ENCODE measurements at regions not wholly inside any gene's neighbourhood (a gene's known extent, or its start where the extent isn't known, plus 50 kb on each side); places are given as distances from the start of the nearest gene placed in this dataset.

GRCh38 chr2:59746291-59746690 lies 807.2 kb downstream of the BCL11A start:
- intact Hi-C loops (cut with DNase I; ENCODE audit: low total_unique reads), result no loop called here
- H3K27ac ChIP-seq, result no peak overlapping the region
- H3K4me3 ChIP-seq, result no peak overlapping the region
- no peak for TF ChIP-seq POLR2AphosphoS5 (IDR thresholded peaks at IDR 0.05)
- no peak for TF ChIP-seq POLR2A (IDR thresholded peaks at IDR 0.05)
- no peaks in the 10 kb centered on the region for H3K4me1 ChIP-seq
- no peaks in the 10 kb centered on the region for H3K36me3 ChIP-seq
- H3K9me3 ChIP-seq, result no peaks in the 10 kb centered on the region
- H3K27me3 ChIP-seq, result no peaks in the 10 kb centered on the region
- DNase-seq (ENCODE audit: low spot score in 2 of 2), result no peak

GRCh38 chr2:59745085-59745484 lies 808.4 kb downstream of the BCL11A start:
- Histone ChIP-seq H3K4me1 (no peaks in the 10 kb centered on the region), H3K9me3 (no peaks in the 10 kb centered on the region), H3K4me3 (no peak overlapping the region), H3K27me3 (no peaks in the 10 kb centered on the region), H3K27ac (no peak overlapping the region), H3K36me3 (no peaks in the 10 kb centered on the region)
- intact Hi-C loops (cut with DNase I; ENCODE audit: low total_unique reads), result no loop called here
- DNase-seq (ENCODE audit: low spot score in 2 of 2), result no peak
- TF ChIP-seq CTCF (IDR thresholded peaks at IDR 0.05) (no peak), POLR2A (IDR thresholded peaks at IDR 0.05) (no peak), POLR2AphosphoS5 (IDR thresholded peaks at IDR 0.05) (no peak)

GRCh38 chr2:59744436-59744835 lies 809.0 kb downstream of the BCL11A start:
- H3K27ac ChIP-seq, result no peak overlapping the region
- TF ChIP-seq POLR2AphosphoS5 (IDR thresholded peaks at IDR 0.05) (no peak), POLR2A (IDR thresholded peaks at IDR 0.05) (no peak), CTCF (IDR thresholded peaks at IDR 0.05) (no peak)
- intact Hi-C loops (cut with DNase I; ENCODE audit: low total_unique reads), result no loop called here

GRCh38 chr2:59741840-59742239 lies 811.6 kb downstream of the BCL11A start:
- H3K9me3 ChIP-seq, result no peaks in the 10 kb centered on the region
- no peak for DNase-seq (ENCODE audit: low spot score in 2 of 2)
- H3K36me3 ChIP-seq, result no peaks in the 10 kb centered on the region
- no peaks in the 10 kb centered on the region for H3K27me3 ChIP-seq
- no peaks in the 10 kb centered on the region for H3K4me1 ChIP-seq
- H3K4me3 ChIP-seq, result no peak overlapping the region
- no peak overlapping the region for H3K27ac ChIP-seq
- no peak for TF ChIP-seq POLR2A (IDR thresholded peaks at IDR 0.05)
- no peak for TF ChIP-seq CTCF (IDR thresholded peaks at IDR 0.05)
- no peak for TF ChIP-seq POLR2AphosphoS5 (IDR thresholded peaks at IDR 0.05)
- intact Hi-C loops (cut with DNase I; ENCODE audit: low total_unique reads), result no loop called here

More at GRCh38 chr2:59744436-59744835, 809.0 kb downstream of the BCL11A start:
- H3K9me3 ChIP-seq, result no peaks in the 10 kb centered on the region
- H3K27me3 ChIP-seq, result no peaks in the 10 kb centered on the region
- H3K4me3 ChIP-seq, result no peak overlapping the region
- no peaks in the 10 kb centered on the region for H3K4me1 ChIP-seq
- H3K36me3 ChIP-seq, result no peaks in the 10 kb centered on the region
- no peak for DNase-seq (ENCODE audit: low spot score in 2 of 2)

- no peak for TF ChIP-seq CTCF (IDR thresholded peaks at IDR 0.05)
- no peak for TF ChIP-seq POLR2AphosphoS5 (IDR thresholded peaks at IDR 0.05)
- TF ChIP-seq POLR2A (IDR thresholded peaks at IDR 0.05), result no peak
- intact Hi-C loops (cut with DNase I; ENCODE audit: low total_unique reads), result no loop called here
- H3K27me3 ChIP-seq, result no peaks in the 10 kb centered on the region
These were observed 814.3 kb downstream of the BCL11A start for GRCh38 chr2:59739166-59739565.

GRCh38 chr2:59737299-59737698 lies 816.2 kb downstream of the BCL11A start:
- Histone ChIP-seq H3K4me1 (no peaks in the 10 kb centered on the region), H3K36me3 (no peaks in the 10 kb centered on the region), H3K4me3 (no peak overlapping the region), H3K27me3 (no peaks in the 10 kb centered on the region), H3K9me3 (no peaks in the 10 kb centered on the region), H3K27ac (no peak overlapping the region)
- DNase-seq (ENCODE audit: low spot score in 2 of 2), result no peak
- TF ChIP-seq CTCF (IDR thresholded peaks at IDR 0.05) (no peak), POLR2AphosphoS5 (IDR thresholded peaks at IDR 0.05) (no peak)
- intact Hi-C loops (cut with DNase I; ENCODE audit: low total_unique reads), result no loop called here

More at GRCh38 chr2:59739166-59739565, 814.3 kb downstream of the BCL11A start:
- H3K27ac ChIP-seq, result no peak overlapping the region
- H3K9me3 ChIP-seq, result no peaks in the 10 kb centered on the region
- H3K4me3 ChIP-seq, result no peak overlapping the region
- H3K36me3 ChIP-seq, result no peaks in the 10 kb centered on the region
- no peak for DNase-seq (ENCODE audit: low spot score in 2 of 2)
- no peaks in the 10 kb centered on the region for H3K4me1 ChIP-seq
